HCT116 (cell line): ENCODE measurements at regions not wholly inside any gene's neighbourhood (a gene's known extent, or its start where the extent isn't known, plus 50 kb on each side); places are given as distances from the start of the nearest gene placed in this dataset.

Experiments
- ATF3 ChIP-seq: IDR thresholded peaks from 2 replicates; pipeline ENCODE4 v1.6.1; 2012
- CTCF ChIP-seq, 3 experiments: fragments of 200-600 bp in 1 of 3; sonication (generic) in 1 of 3; IDR thresholded peaks in 2 of 3; conservative IDR thresholded peaks in 1 of 3; 2 replicates each; pipeline ENCODE4 v1.5.1; 2012 to 2017; ENCODE audit warnings: low read depth in 2 of 3, low read length in 2 of 3, antibody characterized with exemption in 1 of 3, borderline replicate concordance in 1 of 3, control low read depth in 1 of 3, mild to moderate bottlenecking in 1 of 3, mixed read lengths in 1 of 3, mixed run types in 1 of 3, moderate library complexity in 1 of 3; ENCODE audit not compliant: insufficient read depth in 1 of 3
- ELF1 ChIP-seq: IDR thresholded peaks from 2 replicates; pipeline ENCODE4 v1.6.1; 2012; ENCODE audit warnings: low read depth, borderline replicate concordance
- EZH2 ChIP-seq: fragments of 200-600 bp; sonication (generic); IDR thresholded peaks from 2 replicates; pipeline ENCODE4 v1.6.1; 2017; ENCODE audit warnings: antibody characterized with exemption, mixed run types
- EZH2phosphoT487 ChIP-seq: fragments of 200-600 bp; IDR thresholded peaks from 2 replicates; pipeline ENCODE4 v1.6.1; 2018; ENCODE audit warnings: antibody characterized with exemption, borderline replicate concordance
- JUND ChIP-seq: IDR thresholded peaks from 2 replicates; pipeline ENCODE4 v1.6.1; 2012
- POLR2A ChIP-seq: IDR thresholded peaks from 2 replicates; pipeline ENCODE4 v1.7.0; 2011; ENCODE audit warnings: borderline replicate concordance; ENCODE audit not compliant: insufficient read depth, insufficient read length; ENCODE audit errors: extremely low read depth
- POLR2AphosphoS5 ChIP-seq: IDR thresholded peaks from 2 replicates; pipeline ENCODE4 v1.6.1; 2011; ENCODE audit warnings: mild to moderate bottlenecking, low read depth, low read length, moderate library complexity
- RAD21 ChIP-seq: IDR thresholded peaks from 2 replicates; pipeline ENCODE4 v1.6.1; 2012; ENCODE audit warnings: low read depth, mild to moderate bottlenecking
- SP1 ChIP-seq: IDR thresholded peaks from 2 replicates; pipeline ENCODE4 v1.6.1; 2012; ENCODE audit warnings: low read depth
- SRF ChIP-seq: IDR thresholded peaks from 2 replicates; pipeline ENCODE4 v1.6.1; 2012; ENCODE audit warnings: low read depth
- YY1 ChIP-seq: IDR thresholded peaks from 2 replicates; pipeline ENCODE4 v1.6.1; 2011; ENCODE audit warnings: low read length, low read depth, moderate library complexity, mild to moderate bottlenecking; ENCODE audit not compliant: insufficient replicate concordance; ENCODE audit errors: extremely low read depth
- TF ChIP-seq, protein P1 (sequence below): IDR thresholded peaks from 2 replicates; pipeline ENCODE4 v1.6.1; 2012
- TF ChIP-seq, protein P2 (sequence below): IDR thresholded peaks from 2 replicates; pipeline ENCODE4 v1.6.1; 2012; ENCODE audit warnings: low read depth

DNA sequence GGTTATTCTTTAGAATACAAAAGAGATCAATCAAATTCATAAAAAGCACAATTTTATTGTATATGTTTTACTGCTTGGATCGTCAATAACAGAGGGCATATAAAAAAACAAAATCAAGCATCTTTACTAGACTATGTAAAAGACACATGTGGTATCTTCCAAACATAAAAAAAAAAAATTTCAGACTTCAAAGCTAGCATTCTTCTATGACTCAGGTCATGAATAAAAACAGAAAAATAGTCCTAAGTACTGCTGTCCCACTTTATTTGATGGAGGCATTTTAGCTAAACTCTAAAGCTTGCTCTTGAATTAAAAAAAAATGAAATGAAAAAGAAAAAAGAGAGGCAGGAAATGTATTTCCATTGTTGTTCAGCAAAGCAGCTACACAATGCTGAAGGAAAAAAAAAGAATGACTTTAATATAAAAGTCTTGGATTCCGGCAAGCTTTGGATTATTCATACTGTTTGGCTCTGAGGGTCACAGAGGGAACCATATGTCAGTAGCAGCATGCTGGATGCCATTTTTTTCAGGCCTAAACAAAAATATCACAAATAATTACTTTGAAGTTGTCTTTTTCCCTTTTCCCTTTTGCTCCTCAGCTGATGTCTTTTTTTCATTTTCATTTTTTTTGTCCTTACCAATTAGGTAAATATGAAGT, 249.1 kb upstream of the DIAPH2 start:
- TF ChIP-seq SP1 (no peak), POLR2A (no peak), YY1 (no peak), EZH2 (no peak), CTCF (IDR thresholded peaks at IDR 0.05 in 2 of 3, conservative IDR thresholded peaks at IDR 0.05 in 1 of 3; ENCODE audit: borderline replicate concordance in 1 of 3, insufficient read depth in 1 of 3, low read depth in 2 of 3, low read length in 2 of 3) (no peak), ATF3 (no peak), POLR2AphosphoS5 (no peak), EZH2phosphoT487 (no peak), JUND (no peak), ELF1 (no peak), SRF (no peak), RAD21 (no peak)
- TF ChIP-seq, protein P1, sequence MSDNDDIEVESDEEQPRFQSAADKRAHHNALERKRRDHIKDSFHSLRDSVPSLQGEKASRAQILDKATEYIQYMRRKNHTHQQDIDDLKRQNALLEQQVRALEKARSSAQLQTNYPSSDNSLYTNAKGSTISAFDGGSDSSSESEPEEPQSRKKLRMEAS = no peak
- TF ChIP-seq, protein P2, sequence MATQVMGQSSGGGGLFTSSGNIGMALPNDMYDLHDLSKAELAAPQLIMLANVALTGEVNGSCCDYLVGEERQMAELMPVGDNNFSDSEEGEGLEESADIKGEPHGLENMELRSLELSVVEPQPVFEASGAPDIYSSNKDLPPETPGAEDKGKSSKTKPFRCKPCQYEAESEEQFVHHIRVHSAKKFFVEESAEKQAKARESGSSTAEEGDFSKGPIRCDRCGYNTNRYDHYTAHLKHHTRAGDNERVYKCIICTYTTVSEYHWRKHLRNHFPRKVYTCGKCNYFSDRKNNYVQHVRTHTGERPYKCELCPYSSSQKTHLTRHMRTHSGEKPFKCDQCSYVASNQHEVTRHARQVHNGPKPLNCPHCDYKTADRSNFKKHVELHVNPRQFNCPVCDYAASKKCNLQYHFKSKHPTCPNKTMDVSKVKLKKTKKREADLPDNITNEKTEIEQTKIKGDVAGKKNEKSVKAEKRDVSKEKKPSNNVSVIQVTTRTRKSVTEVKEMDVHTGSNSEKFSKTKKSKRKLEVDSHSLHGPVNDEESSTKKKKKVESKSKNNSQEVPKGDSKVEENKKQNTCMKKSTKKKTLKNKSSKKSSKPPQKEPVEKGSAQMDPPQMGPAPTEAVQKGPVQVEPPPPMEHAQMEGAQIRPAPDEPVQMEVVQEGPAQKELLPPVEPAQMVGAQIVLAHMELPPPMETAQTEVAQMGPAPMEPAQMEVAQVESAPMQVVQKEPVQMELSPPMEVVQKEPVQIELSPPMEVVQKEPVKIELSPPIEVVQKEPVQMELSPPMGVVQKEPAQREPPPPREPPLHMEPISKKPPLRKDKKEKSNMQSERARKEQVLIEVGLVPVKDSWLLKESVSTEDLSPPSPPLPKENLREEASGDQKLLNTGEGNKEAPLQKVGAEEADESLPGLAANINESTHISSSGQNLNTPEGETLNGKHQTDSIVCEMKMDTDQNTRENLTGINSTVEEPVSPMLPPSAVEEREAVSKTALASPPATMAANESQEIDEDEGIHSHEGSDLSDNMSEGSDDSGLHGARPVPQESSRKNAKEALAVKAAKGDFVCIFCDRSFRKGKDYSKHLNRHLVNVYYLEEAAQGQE = no peak
